ENCODE measurements at regions not wholly inside any gene's neighbourhood (a gene's known extent, or its start where the extent isn't known, plus 50 kb on each side); places are given as distances from the start of the nearest gene placed in this dataset.

- ChIA-PET POLR2A (no interaction called here), CTCF (no interaction called here)
- FAIRE-seq (no peak), ATAC-seq (no peak), DNase-seq (ENCODE audit: low read depth in 1 of 2, low spot score in 1 of 2) (no peak)
- Histone ChIP-seq H3K4me3 (no peak overlapping the region), H3K27ac (no peak overlapping the region), H3K9me3 (no peaks in the 10 kb centered on the region), H3K4me1 (no peaks in the 10 kb centered on the region), H3K4me2 (no peak overlapping the region)
- TF ChIP-seq KDM1A (IDR thresholded peaks at IDR 0.05; ENCODE audit: low read depth) (no peak), CHD2 (IDR thresholded peaks at IDR 0.05; ENCODE audit: low read length, partially characterized antibody) (no peak), HOXA7 (CRISPR knock-in tag; IDR thresholded peaks at IDR 0.05) (no peak), CHD4 (IDR thresholded peaks at IDR 0.05; ENCODE audit: borderline replicate concordance) (no peak), ESRRA (IDR thresholded peaks at IDR 0.05; ENCODE audit: borderline replicate concordance, low read length) (no peak), ZFP36 (IDR thresholded peaks at IDR 0.05; ENCODE audit: borderline replicate concordance, partially characterized antibody) (no peak), SREBF2 (IDR thresholded peaks at IDR 0.05) (no peak), CEBPB (IDR thresholded peaks at IDR 0.05) (no peak), EP300 (IDR thresholded peaks at IDR 0.05) (no peak), HDAC2 (IDR thresholded peaks at IDR 0.05) (no peak), ZC3H11A (IDR thresholded peaks at IDR 0.05) (no peak), POLR2A (IDR thresholded peaks at IDR 0.05; ENCODE audit: low read length) (no peak), CBX2 (IDR thresholded peaks at IDR 0.05; ENCODE audit: borderline replicate concordance, low read depth) (no peak), SMC3 (IDR thresholded peaks at IDR 0.05) (no peak), ZNF302 (CRISPR knock-in tag; IDR thresholded peaks at IDR 0.05) (no peak), RNF2 (IDR thresholded peaks at IDR 0.05; ENCODE audit: borderline replicate concordance, low read depth) (no peak), ZSCAN20 (CRISPR knock-in tag; IDR thresholded peaks at IDR 0.05) (no peak)
Measured at GRCh38 chr4:117474987-117475386, 389.6 kb upstream of the TRAM1L1 start.

GRCh38 chr4:117477925-117478324 is 392.5 kb upstream of the TRAM1L1 start:
- ChIA-PET POLR2A (no interaction called here), CTCF (no interaction called here)
- no peak overlapping the region for H3K4me3 ChIP-seq

GRCh38 chr4:117478702-117479101 is 393.3 kb upstream of the TRAM1L1 start:
- Histone ChIP-seq H3K27ac (no peak overlapping the region), H3K4me2 (no peak overlapping the region), H3K9me3 (no peaks in the 10 kb centered on the region), H3K4me3 (no peak overlapping the region), H3K4me1 (no peaks in the 10 kb centered on the region)
- no peak for FAIRE-seq
- POLR2A ChIA-PET = no interaction called here
- ATAC-seq = no peak
- CTCF ChIA-PET = no interaction called here
- DNase-seq (ENCODE audit: low read depth in 1 of 2, low spot score in 1 of 2) = no peak
- TF ChIP-seq ZFP36 (IDR thresholded peaks at IDR 0.05; ENCODE audit: borderline replicate concordance, partially characterized antibody) (no peak), MAFK (IDR thresholded peaks at IDR 0.05; ENCODE audit: partially characterized antibody) (no peak), BCL3 (IDR thresholded peaks at IDR 0.05) (no peak), HMGXB4 (CRISPR knock-in tag; IDR thresholded peaks at IDR 0.05; ENCODE audit: borderline replicate concordance) (no peak), TFCP2L1 (CRISPR knock-in tag; IDR thresholded peaks at IDR 0.05) (no peak), RFX5 (IDR thresholded peaks at IDR 0.05) (no peak), ZSCAN20 (CRISPR knock-in tag; IDR thresholded peaks at IDR 0.05) (no peak), ELK1 (IDR thresholded peaks at IDR 0.05; ENCODE audit: low read depth, low read length) (no peak), NPAS2 (CRISPR knock-in tag; IDR thresholded peaks at IDR 0.05; ENCODE audit: borderline replicate concordance) (no peak)

More at GRCh38 chr4:117477925-117478324, 392.5 kb upstream of the TRAM1L1 start:
- TF ChIP-seq RNF2 (IDR thresholded peaks at IDR 0.05; ENCODE audit: borderline replicate concordance, low read depth) = no peak
- no peak for TF ChIP-seq MAFK (IDR thresholded peaks at IDR 0.05; ENCODE audit: partially characterized antibody)
- TF ChIP-seq FOSB (CRISPR knock-in tag; IDR thresholded peaks at IDR 0.05) = no peak
- H3K4me1 ChIP-seq = no peaks in the 10 kb centered on the region
- H3K27ac ChIP-seq = no peak overlapping the region
- no peaks in the 10 kb centered on the region for H3K9me3 ChIP-seq
- no peak for FAIRE-seq
- H3K4me2 ChIP-seq = no peak overlapping the region
- no peak for ATAC-seq
- 31% methylated on average over 2 of the region's 2 CpGs for WGBS (ENCODE audit: missing lambda C conversion rate)
- no peak for DNase-seq (ENCODE audit: low read depth in 1 of 2, low spot score in 1 of 2)

All from A549 (cell line).